Adipocyte (in vitro differentiated cells): ENCODE measurements at regions not wholly inside any gene's neighbourhood (a gene's known extent, or its start where the extent isn't known, plus 50 kb on each side); places are given as distances from the start of the nearest gene placed in this dataset.

Experiments
- DNase-seq: peaks from one replicate; pipeline ENCODE4 v3.0.0-alpha.2; 2015; ENCODE audit warnings: low read depth
- H3K27me3 ChIP-seq: replicated peaks from 2 replicates; pipeline ENCODE4 v1.7.0; 2013; ENCODE audit warnings: mild to moderate bottlenecking, low read length, moderate library complexity; ENCODE audit not compliant: control insufficient read depth, insufficient read depth
- H3K36me3 ChIP-seq: 2 replicates; pipeline ENCODE4 v1.7.0; 2013; ENCODE audit warnings: low read length, mild to moderate bottlenecking, moderate library complexity; ENCODE audit not compliant: control insufficient read depth, insufficient read depth, severe bottlenecking
- H3K4me1 ChIP-seq: 2 replicates; pipeline ENCODE4 v1.7.0; 2013; ENCODE audit warnings: mild to moderate bottlenecking, low read length, moderate library complexity; ENCODE audit not compliant: control insufficient read depth, insufficient read depth
- H3K4me3 ChIP-seq: 2 replicates; pipeline ENCODE4 v1.7.0; 2013; ENCODE audit warnings: mild to moderate bottlenecking, low read length, moderate library complexity
- H3K9ac ChIP-seq: 2 replicates; pipeline ENCODE4 v1.7.0; 2013; ENCODE audit warnings: mild to moderate bottlenecking, low read length, moderate library complexity
- H3K9me3 ChIP-seq: 2 replicates; pipeline ENCODE4 v1.7.0; 2013; ENCODE audit warnings: mild to moderate bottlenecking, low read length, moderate library complexity; ENCODE audit not compliant: control insufficient read depth

GRCh38 chr12:90100579-90100978, 391.9 kb upstream of the ATP2B1 start:
- Histone ChIP-seq H3K9me3 (no peaks in the 10 kb centered on the region), H3K36me3 (no peaks in the 10 kb centered on the region), H3K9ac (no peak overlapping the region), H3K4me1 (no peaks in the 10 kb centered on the region), H3K27me3 (no peaks in the 10 kb centered on the region), H3K4me3 (no peak overlapping the region)
- DNase-seq: no peak

DNA sequence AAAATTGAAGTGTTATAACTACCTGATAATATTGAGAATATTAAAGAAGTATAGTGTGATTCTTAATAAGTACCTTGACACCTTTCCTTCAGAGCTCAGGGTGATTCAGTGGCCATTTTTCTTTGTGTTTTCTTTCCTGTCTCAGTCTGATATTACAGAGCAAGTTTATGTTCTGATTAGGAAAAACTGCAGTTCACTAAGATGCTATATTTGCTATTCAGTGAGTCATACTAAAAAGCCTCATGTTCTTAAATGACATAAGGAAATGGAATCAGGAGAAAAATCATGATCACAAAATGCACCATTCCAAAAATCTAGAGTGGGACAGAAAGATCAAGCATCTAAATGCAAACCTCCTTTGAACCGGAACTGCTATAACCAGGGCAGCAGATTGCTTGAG, 390.6 kb upstream of the ATP2B1 start:
- peak; percentile 61 for DNase-seq
- Histone ChIP-seq H3K4me3 (no peak overlapping the region), H3K36me3 (no peaks in the 10 kb centered on the region), H3K4me1 (no peaks in the 10 kb centered on the region), H3K9me3 (no peaks in the 10 kb centered on the region), H3K27me3 (no peaks in the 10 kb centered on the region), H3K9ac (no peak overlapping the region)

GRCh38 chr12:90098132-90098779, 389.6 kb upstream of the ATP2B1 start:
- no peak overlapping the region for H3K4me3 ChIP-seq
- no peaks in the 10 kb centered on the region for H3K27me3 ChIP-seq
- H3K9me3 ChIP-seq: no peaks in the 10 kb centered on the region
- no peaks in the 10 kb centered on the region for H3K36me3 ChIP-seq
- DNase-seq: peak; percentile 11
- H3K4me1 ChIP-seq: no peaks in the 10 kb centered on the region
- H3K9ac ChIP-seq: no peak overlapping the region

DNA sequence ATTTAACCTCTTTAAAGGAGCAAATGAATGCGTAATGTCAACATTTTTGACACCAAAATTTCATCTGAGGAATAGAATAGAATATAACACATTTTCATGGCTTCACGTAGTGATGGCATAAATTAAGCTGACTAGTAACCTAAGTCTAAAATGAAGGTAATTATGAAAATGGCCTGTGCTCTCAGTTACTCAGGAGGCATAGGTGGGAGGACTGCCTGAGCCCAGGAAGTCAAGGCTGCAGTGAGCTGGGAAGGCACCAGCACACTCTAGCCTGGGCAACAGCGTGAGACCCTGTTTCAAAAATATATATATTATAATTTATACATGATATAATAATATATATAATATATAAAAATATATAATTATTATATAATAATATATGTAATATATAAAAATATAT, 383.2 kb upstream of the ATP2B1 start:
- no peak for DNase-seq
- Histone ChIP-seq H3K4me1 (peaks cover 12% of the 10 kb centered on the region), H3K4me3 (no peak overlapping the region)

DNA sequence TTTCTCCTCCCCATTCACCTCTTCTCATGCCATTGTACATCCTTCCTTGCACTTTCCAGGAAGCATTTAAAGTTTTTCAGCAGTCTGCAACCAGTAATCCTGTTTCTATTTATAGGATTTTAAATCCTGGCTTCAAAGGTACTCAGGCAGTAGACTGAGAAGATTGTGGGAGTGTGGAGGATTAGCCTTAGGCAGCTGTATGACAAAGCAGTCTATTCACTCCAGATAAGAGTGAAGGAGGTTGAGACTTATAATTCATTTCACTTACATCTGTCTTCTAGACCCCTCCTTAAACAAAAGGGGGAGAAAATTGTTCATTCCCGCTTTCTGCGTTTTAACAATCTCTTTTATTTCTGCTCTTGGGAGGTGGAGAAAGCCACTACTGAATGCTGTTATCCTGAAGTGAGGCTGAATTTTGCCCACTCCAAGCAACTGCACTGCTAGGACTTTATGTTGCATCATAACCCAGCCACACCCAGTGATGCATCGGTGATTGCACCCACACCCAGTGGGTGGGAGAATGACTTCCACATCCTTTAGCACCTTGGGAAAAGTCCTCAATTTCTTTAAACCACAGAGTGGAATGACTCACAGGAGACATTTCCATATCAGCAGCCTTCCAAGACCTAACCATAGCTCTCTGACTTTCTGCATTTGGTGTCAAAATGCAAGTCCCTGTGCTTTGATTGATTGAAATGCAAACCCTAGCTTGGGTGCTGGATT, 382.5 kb upstream of the ATP2B1 start:
- no peaks in the 10 kb centered on the region for H3K27me3 ChIP-seq
- no peaks in the 10 kb centered on the region for H3K36me3 ChIP-seq
- no peak overlapping the region for H3K4me3 ChIP-seq
- DNase-seq: peak; percentile 87
- no peaks in the 10 kb centered on the region for H3K9me3 ChIP-seq
- H3K4me1 ChIP-seq: peaks cover 17% of the 10 kb centered on the region
- peak overlapping the region; percentile 48 for H3K9ac ChIP-seq

More for the DNA sequence above, 383.2 kb upstream of the ATP2B1 start:
- Histone ChIP-seq H3K9me3 (no peaks in the 10 kb centered on the region), H3K36me3 (no peaks in the 10 kb centered on the region), H3K9ac (no peak overlapping the region), H3K27me3 (no peaks in the 10 kb centered on the region)

GRCh38 chr12:90086281-90086680, 377.6 kb upstream of the ATP2B1 start:
- no peaks in the 10 kb centered on the region for H3K36me3 ChIP-seq
- H3K9me3 ChIP-seq: no peaks in the 10 kb centered on the region
- H3K9ac ChIP-seq: no peak overlapping the region
- peaks cover 22% of the 10 kb centered on the region for H3K4me1 ChIP-seq
- DNase-seq: peak; percentile 29
- peak overlapping the region; percentile 22 for H3K4me3 ChIP-seq
- H3K27me3 ChIP-seq: no peaks in the 10 kb centered on the region

- no peaks in the 10 kb centered on the region for H3K36me3 ChIP-seq
- H3K4me1 ChIP-seq: peaks cover 16% of the 10 kb centered on the region
- no peaks in the 10 kb centered on the region for H3K27me3 ChIP-seq
- no peaks in the 10 kb centered on the region for H3K9me3 ChIP-seq
- no peak overlapping the region for H3K9ac ChIP-seq
- DNase-seq: peak; percentile 51
- peak overlapping the region; percentile 22 for H3K4me3 ChIP-seq
These were observed 377.0 kb upstream of the ATP2B1 start for GRCh38 chr12:90085494-90086274.

- Histone ChIP-seq H3K4me3 (no peak overlapping the region), H3K9ac (no peak overlapping the region), H3K4me1 (peaks cover 15% of the 10 kb centered on the region), H3K27me3 (no peaks in the 10 kb centered on the region), H3K36me3 (no peaks in the 10 kb centered on the region), H3K9me3 (no peaks in the 10 kb centered on the region)
- no peak for DNase-seq
These were observed 375.4 kb upstream of the ATP2B1 start for GRCh38 chr12:90084018-90084417.

DNA sequence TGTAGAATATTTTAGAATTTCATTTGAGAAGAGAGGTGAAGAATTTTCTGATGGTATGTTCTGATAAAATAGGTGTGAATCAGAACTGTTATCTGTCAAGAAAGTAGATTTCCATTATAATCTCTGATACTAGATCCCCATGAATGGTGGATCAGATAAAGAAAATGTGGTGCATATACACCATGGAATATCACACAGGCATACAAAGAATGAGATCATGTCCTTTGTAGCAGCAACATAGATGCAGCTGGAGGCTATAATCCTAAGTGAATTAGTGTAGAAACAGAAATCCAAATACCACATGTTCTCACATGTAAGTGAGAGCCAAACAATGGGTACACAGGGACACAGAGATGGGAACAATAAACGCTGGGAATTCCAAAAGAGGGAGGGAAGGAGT, 372.0 kb upstream of the ATP2B1 start:
- Histone ChIP-seq H3K27me3 (no peaks in the 10 kb centered on the region), H3K9me3 (no peaks in the 10 kb centered on the region), H3K4me3 (no peak overlapping the region), H3K4me1 (peaks cover 5% of the 10 kb centered on the region), H3K9ac (no peak overlapping the region), H3K36me3 (no peaks in the 10 kb centered on the region)
- no peak for DNase-seq

DNA sequence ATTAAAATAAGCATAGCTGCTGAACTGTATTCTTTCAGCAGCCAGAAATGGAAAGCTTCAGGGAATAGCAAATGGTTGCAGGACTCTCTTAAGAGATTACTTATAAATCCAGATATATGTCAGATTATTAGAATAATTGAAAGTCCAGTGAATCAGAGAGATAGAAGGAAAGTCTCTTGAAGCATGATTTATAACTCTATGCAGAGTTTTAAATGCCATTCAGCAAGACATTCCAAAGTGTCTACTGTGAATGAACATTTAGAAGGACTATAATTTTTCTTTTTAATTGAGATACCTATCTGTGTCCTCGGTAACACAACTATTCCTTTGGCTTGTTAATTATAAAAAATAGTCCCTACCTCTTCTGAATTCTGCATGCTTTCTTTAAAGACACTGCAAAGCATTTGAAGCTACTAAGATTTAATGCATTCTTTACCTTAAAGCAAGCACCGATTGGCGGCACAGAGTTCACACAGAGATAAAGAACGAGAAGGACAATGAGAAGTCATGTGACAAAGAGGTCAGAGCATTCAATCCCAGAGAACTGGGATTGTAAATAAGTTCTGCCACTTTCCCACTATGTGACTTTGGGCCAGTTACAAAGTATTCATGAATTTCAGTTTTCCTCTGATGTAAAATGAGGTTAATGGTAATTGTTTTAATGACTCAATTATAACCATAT, 371.0 kb upstream of the ATP2B1 start:
- H3K4me1 ChIP-seq: no peaks in the 10 kb centered on the region
- H3K4me3 ChIP-seq: no peak overlapping the region
- no peaks in the 10 kb centered on the region for H3K9me3 ChIP-seq
- no peak for DNase-seq
- H3K9ac ChIP-seq: no peak overlapping the region
- no peaks in the 10 kb centered on the region for H3K27me3 ChIP-seq
- no peaks in the 10 kb centered on the region for H3K36me3 ChIP-seq

- no peak overlapping the region for H3K4me3 ChIP-seq
These were observed 369.7 kb upstream of the ATP2B1 start for GRCh38 chr12:90078344-90078743.

More at GRCh38 chr12:90078344-90078743, 369.7 kb upstream of the ATP2B1 start:
- DNase-seq: no peak
- no peak overlapping the region for H3K9ac ChIP-seq
- no peaks in the 10 kb centered on the region for H3K27me3 ChIP-seq
- no peaks in the 10 kb centered on the region for H3K9me3 ChIP-seq
- no peaks in the 10 kb centered on the region for H3K36me3 ChIP-seq
- no peaks in the 10 kb centered on the region for H3K4me1 ChIP-seq
